Fibroblast of pulmonary artery (primary cell): ENCODE measurements at regions not wholly inside any gene's neighbourhood (a gene's known extent, or its start where the extent isn't known, plus 50 kb on each side); places are given as distances from the start of the nearest gene placed in this dataset.

Source experiments
- DNase-seq: peaks from one replicate; pipeline ENCODE4 v3.0.0-alpha.2; 2010; ENCODE audit warnings: low read depth
- H3K4me3 ChIP-seq: replicated peaks from 2 replicates; pipeline ENCODE4 v1.5.1; 2011; ENCODE audit warnings: low read depth, mild to moderate bottlenecking, control low read depth, low read length, moderate library complexity
- CTCF ChIP-seq: IDR thresholded peaks from 2 replicates; pipeline ENCODE4 v1.5.1; 2011; ENCODE audit warnings: mild to moderate bottlenecking, control low read depth, low read length, inconsistent platforms; ENCODE audit errors: missing control alignments

- H3K4me3 ChIP-seq = no peak overlapping the region
- no peak for TF ChIP-seq CTCF
- DNase-seq = no peak
Observed at GRCh38 chr1:221910222-221910621, 168.3 kb upstream of the DUSP10 start.

GRCh38 chr1:221908573-221908972 lies 166.7 kb upstream of the DUSP10 start:
- no peak for TF ChIP-seq CTCF
- no peak for DNase-seq
- no peak overlapping the region for H3K4me3 ChIP-seq

- H3K4me3 ChIP-seq = no peak overlapping the region
- no peak for TF ChIP-seq CTCF
- DNase-seq = no peak
Observed at GRCh38 chr1:221907166-221907932, 165.5 kb upstream of the DUSP10 start.

GRCh38 chr1:221905802-221906201 lies 163.9 kb upstream of the DUSP10 start:
- no peak for TF ChIP-seq CTCF
- no peak for DNase-seq
- H3K4me3 ChIP-seq = no peak overlapping the region

GRCh38 chr1:221904319-221904718 lies 162.4 kb upstream of the DUSP10 start:
- H3K4me3 ChIP-seq = no peak overlapping the region
- DNase-seq = no peak
- TF ChIP-seq CTCF = no peak

GRCh38 chr1:221903594-221903993 lies 161.7 kb upstream of the DUSP10 start:
- no peak for TF ChIP-seq CTCF
- DNase-seq = no peak
- no peak overlapping the region for H3K4me3 ChIP-seq

GRCh38 chr1:221902961-221903360 lies 161.1 kb upstream of the DUSP10 start:
- H3K4me3 ChIP-seq = no peak overlapping the region
- no peak for DNase-seq
- no peak for TF ChIP-seq CTCF
